NCI-H1694 (cell line): ENCODE measurements at regions not wholly inside any gene's neighbourhood (a gene's known extent, or its start where the extent isn't known, plus 50 kb on each side); places are given as distances from the start of the nearest gene placed in this dataset.

Source experiments
- DNase-seq: peaks from one replicate; lab custom pipeline; 2025; lab: John Stamatoyannopoulos, UW

GRCh38 chr3:167958141-167958540 is 137.6 kb downstream of the GOLIM4 start:
- no peak for DNase-seq

DNA sequence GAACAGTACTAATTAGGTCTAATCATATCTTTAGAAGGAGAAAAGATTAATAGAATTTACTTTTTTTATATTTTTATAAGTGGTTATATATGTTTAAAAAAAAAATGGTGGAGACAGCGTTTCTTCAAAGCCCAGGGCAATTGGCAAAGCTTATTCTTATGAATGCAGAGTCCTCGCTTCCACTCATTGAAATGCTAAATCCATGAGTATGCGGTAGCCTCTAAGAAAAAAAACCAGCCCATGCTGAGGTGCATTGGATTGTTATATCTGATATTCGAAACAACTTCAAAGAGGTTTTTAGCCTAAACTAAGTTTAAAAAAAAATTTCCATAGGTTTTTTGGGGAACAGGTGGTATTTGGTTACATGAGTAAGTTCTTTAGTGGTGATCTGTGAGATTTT is 142.8 kb downstream of the GOLIM4 start:
- DNase-seq, result no peak

DNA sequence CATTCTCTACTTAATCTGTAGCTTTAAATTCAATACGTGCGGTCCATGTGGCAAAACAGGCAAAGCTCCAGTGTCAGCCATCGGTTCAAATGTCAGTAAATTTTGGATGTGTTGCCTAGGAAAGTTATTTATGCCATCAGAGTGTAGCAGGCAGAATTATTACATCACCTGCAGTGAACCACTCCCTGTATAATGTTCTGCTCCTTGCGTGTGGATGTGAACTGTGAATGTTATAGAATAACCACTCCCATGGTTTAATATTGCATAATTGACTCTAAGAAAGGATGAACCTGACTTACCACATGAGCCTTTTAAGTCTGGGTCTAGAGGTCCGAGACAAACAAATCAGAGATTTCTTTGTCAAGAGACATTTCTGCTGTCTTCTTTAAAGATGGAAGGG is 145.5 kb downstream of the GOLIM4 start:
- no peak for DNase-seq

DNA sequence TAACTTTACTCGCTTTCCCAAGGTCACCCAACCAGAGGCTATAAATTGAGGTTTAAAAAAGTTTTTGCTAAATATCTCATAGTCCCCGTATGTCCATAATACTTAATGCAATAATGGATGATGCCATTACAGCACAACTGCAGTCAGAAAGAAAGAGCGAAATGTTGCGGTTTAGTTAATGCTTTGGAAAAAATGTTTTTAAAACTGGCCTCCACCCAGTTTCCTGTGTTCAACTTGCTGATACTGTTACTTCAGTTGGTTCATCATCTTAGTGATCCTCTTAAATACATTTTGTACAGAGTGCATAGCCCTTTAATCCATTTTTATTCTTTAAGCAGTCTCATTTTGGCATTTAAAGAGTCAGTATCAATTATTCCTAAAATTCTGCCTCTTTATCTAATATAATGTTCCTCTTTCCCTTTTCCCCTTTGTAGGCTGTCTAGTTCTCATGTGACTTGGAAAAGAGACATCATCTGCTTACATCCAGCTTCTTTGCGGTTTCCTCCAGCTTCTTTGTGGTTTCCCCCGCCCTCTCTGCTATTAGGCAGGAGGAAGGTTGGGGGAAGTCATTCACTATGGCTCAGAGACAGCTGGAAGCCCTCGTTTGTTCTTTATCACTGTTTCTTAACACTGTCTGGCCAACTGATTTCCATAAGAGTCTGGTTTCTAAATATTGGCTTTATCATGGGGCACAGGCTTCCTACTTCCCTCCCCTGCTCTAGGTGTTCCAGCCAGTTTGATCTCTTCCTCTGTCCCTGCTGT is 154.3 kb downstream of the GOLIM4 start:
- DNase-seq, result no peak

GRCh38 chr3:167940241-167940640 is 155.5 kb downstream of the GOLIM4 start:
- no peak for DNase-seq

GRCh38 chr3:167938516-167938915 is 157.2 kb downstream of the GOLIM4 start:
- DNase-seq, result no peak

- DNase-seq, result no peak
Observed at GRCh38 chr3:167936019-167936418, 159.7 kb downstream of the GOLIM4 start.

- no peak for DNase-seq
Observed at GRCh38 chr3:167930453-167930852, 165.3 kb downstream of the GOLIM4 start.

GRCh38 chr3:167929968-167930367 is 165.8 kb downstream of the GOLIM4 start:
- DNase-seq, result no peak

DNA sequence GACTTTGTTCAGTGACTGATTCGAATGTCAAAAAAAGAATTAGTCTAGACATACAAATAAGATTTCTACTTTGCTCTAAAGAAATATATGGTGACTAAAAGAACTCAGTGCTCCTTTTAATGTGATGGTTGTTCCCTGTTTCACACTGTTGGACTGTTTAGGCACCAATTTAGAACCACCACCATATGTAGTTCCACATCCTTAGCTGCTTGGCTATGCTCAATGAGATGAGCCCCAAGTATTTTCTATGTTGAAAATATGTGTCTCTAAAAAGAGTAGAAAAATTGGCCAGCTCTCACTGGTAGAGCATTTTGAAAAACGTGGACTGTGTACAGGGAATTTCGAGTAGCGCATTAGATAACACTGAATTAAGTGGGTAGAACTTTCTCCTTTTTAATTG is 167.3 kb downstream of the GOLIM4 start:
- no peak for DNase-seq

DNA sequence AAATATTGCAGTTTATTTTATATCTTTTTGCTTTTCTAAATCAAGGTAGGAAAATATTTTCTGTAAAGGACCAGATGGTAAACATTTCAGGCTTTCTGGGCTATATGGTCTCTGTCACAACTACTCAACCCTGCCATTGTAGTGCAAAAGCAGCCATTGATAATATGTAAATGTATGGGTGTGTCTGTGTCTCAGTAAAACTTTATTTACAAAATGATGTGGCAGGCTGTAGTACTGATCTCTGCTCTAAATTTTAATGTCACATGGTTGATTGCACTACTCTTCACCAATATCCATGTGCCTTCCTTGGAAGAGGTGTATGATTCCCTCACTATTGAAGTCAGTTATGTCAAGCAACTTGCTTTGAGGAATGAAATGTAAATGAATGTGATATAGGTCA is 175.0 kb downstream of the GOLIM4 start:
- no peak for DNase-seq

- DNase-seq, result no peak
Observed at GRCh38 chr3:167919590-167919989, 176.1 kb downstream of the GOLIM4 start.

DNA sequence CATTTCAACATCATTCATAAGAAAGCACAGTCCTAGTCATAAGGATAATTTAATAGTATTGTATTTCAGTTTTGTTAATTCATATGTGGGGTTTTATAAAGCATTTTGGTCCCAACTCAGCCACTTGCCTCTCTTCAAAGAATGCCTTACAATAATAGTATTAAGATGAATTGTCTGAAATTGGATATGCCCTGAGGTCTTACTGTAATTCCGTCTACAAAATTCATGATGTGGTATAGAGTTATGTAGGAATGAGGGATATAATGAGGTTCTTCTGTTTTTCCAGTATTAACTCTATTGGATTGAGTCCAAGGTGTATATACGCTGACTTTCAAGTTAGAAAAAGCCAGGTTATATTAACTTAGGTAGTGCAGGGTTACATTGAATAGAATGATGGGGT is 177.0 kb downstream of the GOLIM4 start:
- no peak for DNase-seq

GRCh38 chr3:167918008-167918596 is 177.6 kb downstream of the GOLIM4 start:
- no peak for DNase-seq

DNA sequence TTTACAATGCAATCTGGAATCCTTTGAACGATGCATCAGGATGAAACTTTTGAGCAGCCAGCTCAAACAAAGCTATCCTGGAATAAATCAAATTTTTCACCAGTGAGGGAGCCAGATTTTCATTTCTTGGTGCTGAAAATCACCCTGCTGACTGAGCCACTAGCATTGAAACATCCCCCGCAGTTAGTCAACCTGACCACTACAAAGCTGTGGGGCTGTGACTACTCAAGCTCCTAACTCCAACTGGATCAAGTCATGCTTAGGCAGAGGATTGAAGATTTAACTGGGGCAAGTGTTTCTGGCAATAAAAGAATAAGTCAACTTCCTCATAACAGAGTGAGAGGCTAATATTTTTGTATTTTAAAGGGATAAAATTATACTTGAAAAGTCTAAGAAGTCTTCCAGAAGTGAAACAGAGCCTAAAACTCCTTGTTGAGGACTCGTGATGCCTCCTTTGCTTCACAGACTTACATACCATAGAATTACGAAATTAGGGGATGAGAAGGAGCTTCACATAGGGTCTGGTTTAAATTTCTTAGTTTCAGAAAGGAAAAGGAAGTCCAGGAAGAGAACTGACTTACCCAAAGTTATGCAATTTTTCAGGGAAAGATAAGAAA is 177.8 kb downstream of the SERPINI1 start:
- no peak for DNase-seq

DNA sequence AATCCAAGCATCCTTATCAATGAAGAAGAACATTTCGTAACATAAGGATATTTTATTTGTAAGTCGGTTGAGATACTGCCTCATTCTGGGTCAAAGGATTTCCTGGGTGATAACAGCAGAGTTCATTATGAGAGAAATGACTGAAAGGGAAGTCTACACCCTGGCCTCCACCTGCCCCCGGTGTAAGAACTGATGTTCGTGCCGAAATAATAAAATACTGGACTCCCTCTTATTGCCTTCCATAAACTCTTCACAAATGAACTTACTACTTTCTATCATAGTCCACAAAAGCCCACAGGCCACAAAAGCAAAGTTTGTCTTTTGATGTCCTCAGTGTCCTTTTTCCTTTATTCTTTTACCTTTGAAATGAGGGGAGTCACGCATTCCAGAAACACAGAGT is 174.4 kb downstream of the SERPINI1 start:
- DNase-seq, result no peak

DNA sequence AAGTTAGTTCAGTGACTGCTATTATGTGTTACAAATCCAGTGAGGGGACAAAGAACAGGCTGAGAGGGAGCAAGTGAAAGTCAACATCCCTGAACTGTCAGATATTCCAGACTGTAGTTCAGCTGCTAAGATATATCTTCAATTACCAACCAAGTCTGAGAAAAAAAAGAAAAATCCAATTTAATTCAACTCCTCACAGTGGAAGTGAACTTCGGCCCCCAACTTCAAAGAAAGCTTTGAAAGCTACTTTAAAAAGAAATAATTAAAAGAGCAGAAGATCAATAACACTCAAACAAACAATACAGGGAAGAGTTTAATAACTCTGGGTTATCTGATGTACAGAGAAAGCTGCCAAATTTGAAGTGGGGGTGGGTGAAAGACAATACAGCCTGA is 174.0 kb downstream of the SERPINI1 start:
- DNase-seq, result no peak

- no peak for DNase-seq
Observed at GRCh38 chr3:167908746-167909503, 173.4 kb downstream of the SERPINI1 start.

- DNase-seq, result no peak
Observed at GRCh38 chr3:167908221-167908620, 172.7 kb downstream of the SERPINI1 start.

- DNase-seq, result no peak
Observed at GRCh38 chr3:167901138-167901537, 165.6 kb downstream of the SERPINI1 start.

DNA sequence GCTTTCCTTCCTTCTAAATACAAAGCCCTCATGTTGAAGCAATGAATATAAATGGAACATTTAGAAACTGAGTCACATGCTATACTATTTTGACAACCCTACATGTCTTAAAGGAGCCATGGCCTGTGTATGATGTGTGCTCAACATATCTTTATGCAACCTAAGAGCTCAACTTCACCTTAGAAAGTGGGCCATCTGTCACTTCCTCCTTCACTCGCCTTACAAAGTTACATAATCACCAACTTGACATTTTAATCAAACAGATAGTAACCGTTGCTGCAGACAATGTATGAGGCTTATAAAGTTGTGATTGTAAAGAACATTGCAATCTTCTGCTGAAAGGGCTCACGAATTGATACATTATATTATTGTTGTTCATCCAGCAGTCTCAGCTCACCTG is 163.6 kb downstream of the SERPINI1 start:
- no peak for DNase-seq

GRCh38 chr3:167898091-167898490 is 162.6 kb downstream of the SERPINI1 start:
- DNase-seq, result no peak

- DNase-seq, result no peak
Observed at GRCh38 chr3:167895684-167896083, 160.2 kb downstream of the SERPINI1 start.
